GM19397 (cell line): ENCODE measurements at regions not wholly inside any gene's neighbourhood (a gene's known extent, or its start where the extent isn't known, plus 50 kb on each side); places are given as distances from the start of the nearest gene placed in this dataset.
"Not testable (repeated sequence)": the region's sequence is repeated elsewhere in the genome, so short reads cannot be mapped to it uniquely, and the experiment has no call there.

ENCODE experiments used
- ATAC-seq: cut with Tn5 transposase; IDR thresholded peaks from one replicate; pipeline ENCODE4 v1.9.1; 2021; ENCODE audit warnings: mild to moderate bottlenecking, moderate library complexity; ENCODE audit not compliant: unreplicated experiment

GRCh38 chr3:110430146-110430545, 641.5 kb upstream of the NECTIN3 start:
- no peak for ATAC-seq

- ATAC-seq = no peak
These were observed 635.4 kb upstream of the NECTIN3 start for GRCh38 chr3:110436209-110436608.

DNA sequence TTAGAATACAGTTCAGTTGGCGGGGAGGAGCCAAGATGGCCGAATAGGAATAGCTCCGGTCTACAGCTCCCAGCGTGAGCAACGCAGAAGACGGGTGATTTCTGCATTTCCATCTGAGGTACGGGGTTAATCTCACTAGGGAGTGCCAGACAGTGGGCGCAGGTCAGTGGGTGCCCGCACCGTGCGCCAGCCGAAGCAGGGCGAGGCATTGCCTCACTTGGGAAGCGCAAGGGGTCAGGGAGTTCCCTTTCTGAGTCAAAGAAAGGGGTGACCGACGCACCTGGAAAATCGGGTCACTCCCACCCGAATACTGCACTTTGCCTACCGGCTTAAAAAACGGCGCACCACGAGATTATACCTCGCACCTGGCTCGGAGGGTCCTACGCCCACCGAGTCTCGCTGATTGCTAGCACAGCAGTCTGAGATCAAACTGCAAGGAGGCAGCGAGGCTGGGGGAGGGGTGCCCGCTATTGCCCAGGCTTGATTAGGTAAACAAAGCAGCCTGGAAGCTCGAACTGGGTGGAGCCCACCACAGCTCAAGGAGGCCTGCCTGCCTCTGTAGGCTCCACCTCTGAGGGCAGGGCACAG, 631.5 kb upstream of the NECTIN3 start:
- not testable (repeated sequence) for ATAC-seq

DNA sequence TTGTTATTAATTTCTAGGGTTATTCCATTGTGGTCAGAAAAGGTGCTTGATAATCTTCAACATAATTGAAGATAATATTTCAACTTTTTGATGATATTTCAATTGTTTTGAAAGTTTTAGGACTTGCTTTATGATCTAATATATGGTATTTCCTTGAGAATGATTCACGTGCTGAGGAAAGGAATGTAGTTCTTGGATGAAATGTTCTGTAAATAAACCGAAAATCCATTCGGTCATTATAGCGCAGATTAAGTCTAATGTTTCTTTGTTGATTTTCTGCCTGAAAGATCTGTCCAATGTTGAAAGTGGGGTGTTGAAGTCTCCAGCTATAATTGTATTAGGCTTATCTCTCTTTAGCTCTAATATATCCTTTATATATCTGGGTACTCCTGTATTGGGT, 617.5 kb upstream of the NECTIN3 start:
- ATAC-seq = no peak

DNA sequence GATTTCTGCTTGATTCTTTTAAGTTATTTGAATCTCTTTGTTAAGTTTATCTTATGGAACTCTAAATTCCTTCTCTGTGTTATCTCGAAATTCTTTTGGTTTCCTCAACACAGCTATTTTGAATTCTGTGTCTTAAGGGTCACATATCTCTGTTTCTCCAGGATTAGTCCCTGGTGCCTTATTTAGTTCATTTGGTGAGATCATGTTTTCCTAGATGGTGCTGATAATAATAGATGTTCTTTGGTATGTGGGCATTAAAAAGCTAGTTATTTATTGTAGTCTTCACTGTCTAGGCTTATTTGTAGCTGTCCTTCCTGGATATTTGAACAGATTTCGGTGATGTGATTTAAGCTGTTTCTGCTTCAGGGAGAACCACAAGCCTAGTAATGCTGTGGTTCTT, 615.6 kb upstream of the NECTIN3 start:
- no peak for ATAC-seq

DNA sequence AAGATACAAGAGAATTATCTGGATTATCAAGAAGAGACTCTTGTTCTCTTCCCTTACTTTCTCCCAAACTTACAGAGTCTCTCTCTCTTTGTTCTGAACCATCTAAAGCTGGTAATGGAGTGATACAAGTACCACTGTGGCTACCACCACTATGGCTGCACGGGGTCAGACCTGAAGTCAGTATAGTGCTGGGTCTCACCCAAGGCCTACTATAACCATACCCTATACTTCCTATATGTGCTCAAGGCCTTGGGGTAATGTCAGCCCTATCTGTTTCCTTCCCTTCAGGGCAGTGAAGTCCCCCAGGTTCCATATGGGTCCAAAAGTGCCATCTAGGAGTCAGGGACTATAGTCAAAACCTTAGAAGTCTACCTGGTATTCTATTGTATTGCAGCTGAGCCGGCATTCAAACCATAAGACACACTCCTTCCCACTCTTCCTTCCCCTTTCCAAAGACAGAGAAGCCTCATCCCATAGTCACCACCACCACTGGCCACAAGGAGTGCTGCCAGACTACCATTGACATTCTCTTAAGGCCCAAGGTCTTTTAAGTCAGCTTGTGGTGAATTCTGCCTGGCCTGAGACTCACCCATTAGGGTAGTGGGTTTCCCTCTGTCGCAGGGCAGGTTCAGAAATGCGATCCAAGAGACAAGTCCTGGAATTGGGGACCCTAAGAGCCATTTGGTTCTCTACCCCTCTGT, 615.0 kb upstream of the NECTIN3 start:
- ATAC-seq = no peak

DNA sequence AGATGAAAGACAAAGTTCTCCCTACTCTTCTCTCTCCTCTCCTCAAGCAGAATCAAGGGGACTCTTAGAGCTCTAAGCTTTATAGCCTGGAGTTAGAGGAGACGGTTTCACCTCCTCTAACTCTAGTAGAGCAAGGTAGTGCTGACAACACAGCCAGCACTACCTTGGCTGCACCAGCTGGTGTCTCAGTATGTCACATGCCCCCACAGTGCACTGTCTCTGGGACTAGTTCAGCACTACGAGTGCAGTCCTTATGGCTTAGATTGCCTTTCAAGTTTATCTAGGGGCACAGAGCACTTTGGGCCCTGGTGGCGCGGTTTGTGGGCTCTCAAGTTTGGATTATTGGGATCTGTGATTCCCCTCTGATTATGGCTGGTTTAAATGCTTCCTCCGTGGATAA, 614.1 kb upstream of the NECTIN3 start:
- no peak for ATAC-seq

- ATAC-seq = no peak
These were observed 612.6 kb upstream of the NECTIN3 start for GRCh38 chr3:110459021-110459420.

GRCh38 chr3:110470310-110470709, 601.3 kb upstream of the NECTIN3 start:
- ATAC-seq = no peak

- no peak for ATAC-seq
These were observed 598.2 kb upstream of the NECTIN3 start for GRCh38 chr3:110473405-110473804.

GRCh38 chr3:110474397-110474796, 597.2 kb upstream of the NECTIN3 start:
- ATAC-seq = no peak

DNA sequence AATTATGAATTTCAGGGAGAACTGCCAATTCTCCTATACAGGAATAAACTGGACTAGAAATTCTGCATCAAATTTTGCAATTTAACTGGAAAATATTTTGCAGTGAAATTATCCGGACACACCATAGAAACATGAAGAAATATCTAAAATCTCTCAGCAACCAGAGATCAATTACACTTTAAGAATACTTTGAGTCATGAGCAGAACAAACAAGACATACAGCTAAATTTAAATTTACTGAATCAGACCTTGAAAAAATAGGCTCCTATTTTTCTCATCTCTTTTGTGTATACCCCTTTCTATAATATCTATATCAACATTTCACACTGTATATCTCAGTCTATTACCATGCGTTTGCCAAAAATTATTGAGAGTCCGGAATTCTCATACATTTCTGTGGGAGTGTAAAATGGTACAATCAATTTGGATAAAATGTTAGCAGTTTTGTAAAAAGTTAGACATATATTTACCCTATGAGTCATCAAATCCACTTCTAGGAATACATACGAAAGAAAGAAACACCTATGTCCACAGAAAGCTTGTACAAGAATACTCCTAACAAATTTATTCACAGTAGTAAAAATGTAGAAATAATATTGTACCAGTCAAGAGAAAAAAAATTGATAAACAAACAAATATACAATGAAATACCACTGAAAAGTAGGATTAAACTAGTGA, 593.1 kb upstream of the NECTIN3 start:
- no peak for ATAC-seq

- ATAC-seq = no peak
These were observed 591.9 kb upstream of the NECTIN3 start for GRCh38 chr3:110479731-110480130.

GRCh38 chr3:110485389-110485788, 586.2 kb upstream of the NECTIN3 start:
- ATAC-seq = no peak

DNA sequence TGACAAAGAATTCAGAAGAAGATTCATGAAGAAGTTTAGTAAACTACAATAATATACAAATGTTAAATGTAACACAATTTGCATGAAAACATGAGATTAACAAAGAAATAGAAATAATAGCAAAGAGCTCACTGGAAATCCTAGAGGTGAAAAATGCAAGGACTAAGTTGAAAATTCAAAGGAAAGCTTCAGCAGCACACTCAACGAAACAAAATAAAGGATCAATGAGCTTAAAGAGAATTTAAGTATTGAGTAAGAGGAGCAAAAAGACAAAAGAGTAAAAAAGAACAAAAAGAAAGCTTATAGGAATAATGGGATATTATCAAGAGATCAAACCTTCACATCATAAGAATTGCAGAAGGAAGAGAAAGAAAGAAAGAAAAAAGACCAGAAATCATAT, 583.8 kb upstream of the NECTIN3 start:
- ATAC-seq = no peak

DNA sequence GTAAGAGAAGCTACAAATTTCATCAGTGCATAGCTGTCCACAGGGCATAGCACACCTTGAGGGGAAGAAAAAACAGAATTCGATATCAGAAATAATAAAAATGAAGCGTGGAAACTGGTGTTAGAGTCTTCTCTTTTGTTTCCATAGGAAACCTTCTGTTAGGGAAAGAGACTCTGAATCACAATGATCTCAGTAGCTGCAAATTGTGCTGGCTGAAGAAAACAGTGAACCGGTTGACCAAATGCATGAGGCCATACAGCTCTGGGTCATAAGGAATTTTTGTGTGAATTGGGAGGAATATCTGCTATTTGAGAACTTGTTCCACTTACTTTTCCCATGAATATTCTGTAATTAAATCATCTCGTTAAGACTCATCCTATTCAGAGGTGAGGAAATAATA, 580.2 kb upstream of the NECTIN3 start:
- no peak for ATAC-seq

DNA sequence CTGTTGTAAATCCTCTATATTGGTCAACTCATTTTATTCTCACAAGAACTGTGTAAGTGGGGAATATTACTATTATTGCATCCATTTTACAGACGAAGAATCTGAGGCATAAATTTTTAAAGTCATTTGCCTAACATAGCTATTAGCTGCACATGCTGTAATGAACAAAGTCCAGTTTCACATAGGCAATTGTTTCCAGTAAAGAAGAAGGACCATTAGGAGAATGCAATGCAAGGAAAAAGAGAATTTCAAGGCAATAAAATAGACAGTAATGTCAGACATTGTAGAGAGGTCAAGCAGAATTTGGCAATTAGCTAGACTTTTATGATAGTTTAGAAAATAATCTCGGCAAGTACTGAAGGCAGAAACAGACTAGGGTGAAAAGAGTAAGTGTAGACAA, 578.7 kb upstream of the NECTIN3 start:
- no peak for ATAC-seq

DNA sequence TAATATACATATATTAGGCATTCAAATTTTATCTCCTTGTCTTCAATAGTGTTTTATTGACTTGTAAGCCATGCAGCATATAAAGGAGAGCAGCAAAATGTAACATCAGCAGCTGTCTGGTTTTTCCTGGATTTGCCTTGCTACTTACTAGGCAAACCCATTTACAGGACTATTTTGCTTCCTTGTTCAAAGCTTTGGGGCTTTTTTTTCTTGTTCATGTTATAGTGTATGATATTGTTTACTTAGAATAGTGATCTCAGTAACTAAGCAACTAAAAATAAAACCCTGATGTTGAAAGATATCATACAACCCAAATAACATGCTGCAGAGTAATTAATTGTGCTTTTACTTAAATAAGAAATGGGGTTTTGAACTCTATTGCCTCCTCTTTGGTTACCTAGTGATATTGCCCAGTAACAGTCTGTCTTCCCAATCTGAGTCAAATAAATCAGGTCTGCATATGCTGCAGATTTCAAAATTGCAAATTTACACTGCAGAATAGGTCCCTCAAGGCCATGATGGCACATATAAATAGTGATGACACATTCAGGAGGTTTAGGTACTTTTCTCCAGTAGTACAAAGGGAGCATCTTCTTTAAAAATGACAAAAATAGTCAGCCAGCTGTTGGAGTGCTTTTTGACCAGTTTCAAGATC, 578.1 kb upstream of the NECTIN3 start:
- peak; percentile 47 for ATAC-seq

GRCh38 chr3:110494093-110494490, 577.5 kb upstream of the NECTIN3 start:
- ATAC-seq = no peak

GRCh38 chr3:110494728-110495127, 576.9 kb upstream of the NECTIN3 start:
- ATAC-seq = no peak

DNA sequence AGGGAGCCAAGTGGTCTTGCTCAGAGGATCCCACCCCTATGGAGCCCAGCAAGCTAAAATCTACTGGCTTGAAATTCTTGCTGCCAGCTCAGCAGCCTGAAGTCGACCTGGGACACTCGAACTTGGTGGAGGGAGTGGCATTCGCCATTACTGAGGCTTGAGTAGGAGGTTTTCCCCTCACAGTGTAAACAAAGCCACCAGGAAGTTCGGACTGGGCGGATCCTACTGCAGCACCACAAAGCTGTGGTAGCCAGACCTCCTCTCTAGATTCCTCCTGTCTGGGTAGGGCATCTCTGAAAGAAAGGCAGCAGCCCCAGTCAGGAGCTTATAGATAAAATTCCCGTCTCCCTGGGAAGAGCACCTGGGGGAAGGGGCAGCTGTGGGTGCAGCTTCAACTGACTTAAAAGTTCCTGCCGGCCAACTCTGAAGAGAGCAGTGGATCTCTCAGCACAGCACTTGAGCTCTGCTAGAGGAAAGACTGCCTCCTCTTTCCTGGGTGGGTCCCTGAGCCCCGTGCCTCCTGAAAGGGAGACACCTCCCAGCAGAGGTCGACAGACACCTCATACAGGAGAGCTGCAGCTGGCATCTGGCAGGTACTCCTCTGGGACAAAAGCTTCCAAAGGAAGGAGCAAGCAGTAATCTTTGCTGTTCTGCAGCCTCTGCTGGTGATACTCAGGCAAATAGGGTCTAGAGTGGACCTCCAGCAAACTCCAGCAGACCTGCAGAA, 576.3 kb upstream of the NECTIN3 start:
- ATAC-seq = no peak
